GM21526 (cell line): ENCODE measurements at regions not wholly inside any gene's neighbourhood (a gene's known extent, or its start where the extent isn't known, plus 50 kb on each side); places are given as distances from the start of the nearest gene placed in this dataset.
"Not testable (repeated sequence)": the region's sequence is repeated elsewhere in the genome, so short reads cannot be mapped to it uniquely, and the experiment has no call there.

Experiments
- ATAC-seq: cut with Tn5 transposase; IDR thresholded peaks from one replicate; pipeline ENCODE4 v1.9.1; 2021; ENCODE audit warnings: moderate library complexity; ENCODE audit not compliant: unreplicated experiment, low FRiP score

DNA sequence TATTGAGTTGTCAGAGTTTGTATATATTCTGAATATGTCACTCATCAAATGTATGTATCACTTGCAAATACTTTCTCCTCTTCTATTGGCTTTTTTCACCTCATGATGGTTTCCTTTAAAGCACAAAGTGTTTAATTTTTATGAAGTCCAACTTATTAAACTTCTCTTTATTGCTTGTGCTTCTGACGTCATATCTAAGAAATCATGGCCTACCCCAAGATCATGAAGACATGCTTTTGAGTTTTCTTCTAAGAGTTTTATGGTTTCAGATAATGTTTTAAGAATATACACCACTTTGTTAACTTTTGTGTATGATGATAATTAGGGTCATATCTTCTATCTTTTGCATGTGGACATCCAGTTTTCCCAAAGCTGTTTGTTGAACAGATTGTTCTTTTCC, 417.2 kb upstream of the ATP10A start:
- no peak for ATAC-seq

GRCh38 chr15:26261966-26262365, 398.8 kb upstream of the ATP10A start:
- ATAC-seq, result no peak

DNA sequence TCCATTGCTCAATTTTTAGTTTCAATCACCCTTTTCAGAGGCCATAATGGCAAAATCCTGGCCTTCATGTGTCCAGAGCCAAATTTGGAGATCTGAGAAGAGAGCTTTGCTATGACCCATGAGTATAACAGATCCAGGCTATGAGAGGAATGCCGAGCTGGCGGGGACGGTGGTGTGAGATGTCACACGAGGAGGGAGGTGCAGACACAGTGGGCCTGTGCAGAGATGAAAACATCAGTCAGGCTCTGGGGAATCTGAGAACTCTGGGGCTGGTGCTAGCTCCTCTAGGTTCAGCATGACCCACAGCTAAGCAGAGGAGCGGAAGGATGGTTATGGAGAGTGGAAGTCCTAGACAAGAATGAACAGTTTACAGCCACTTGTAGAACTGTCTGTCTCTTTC, 398.3 kb upstream of the ATP10A start:
- ATAC-seq, result no peak

DNA sequence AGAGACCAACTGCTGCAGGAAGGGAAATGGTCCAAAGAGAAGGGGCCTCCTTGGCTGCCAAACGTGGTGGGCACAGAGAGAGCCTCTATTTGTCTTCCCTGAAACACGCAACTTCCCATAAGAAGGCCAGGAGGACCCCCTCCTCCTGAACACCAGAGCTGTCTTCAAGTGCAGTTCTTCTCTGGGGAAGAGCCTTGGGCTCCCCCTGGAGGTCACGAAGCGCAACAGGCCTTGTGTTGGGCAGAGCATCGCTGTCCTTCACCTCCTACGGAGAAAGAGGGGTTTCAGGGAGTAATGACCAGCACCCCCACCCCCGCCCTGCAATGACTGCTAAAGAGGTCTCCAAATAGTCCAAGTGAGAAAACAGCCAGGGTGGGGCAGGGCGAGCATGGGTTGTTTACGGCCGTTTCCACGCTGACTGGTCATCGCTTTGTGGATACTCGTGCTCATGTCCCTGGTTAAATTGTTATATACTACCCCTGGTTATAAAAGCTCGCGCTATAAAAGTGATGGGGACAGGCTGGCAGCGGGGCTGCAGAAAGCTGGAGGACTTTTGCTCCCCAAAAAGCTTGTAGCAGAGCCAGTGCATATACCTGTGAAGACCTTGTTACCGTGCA, 397.5 kb upstream of the ATP10A start:
- ATAC-seq, result no peak

DNA sequence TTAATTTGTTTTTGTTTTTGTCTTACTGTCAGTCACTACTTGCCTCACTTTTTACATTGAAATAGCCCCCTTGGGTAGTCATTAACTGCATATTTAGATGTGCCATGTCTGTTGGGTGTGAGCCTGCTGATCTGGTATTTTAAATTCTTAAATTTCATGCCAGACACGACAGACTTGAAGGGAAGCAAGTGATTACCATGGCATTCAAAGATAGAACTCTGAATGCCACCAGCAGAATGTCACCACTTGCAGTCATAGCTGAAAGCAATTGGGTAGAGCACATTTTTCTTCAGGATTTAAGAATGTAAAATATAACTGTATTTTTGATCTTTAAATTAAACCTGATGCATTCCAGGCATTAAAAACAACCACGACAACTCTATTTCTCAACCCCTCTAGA, 396.5 kb upstream of the ATP10A start:
- ATAC-seq, result no peak

GRCh38 chr15:26244782-26245181, 381.7 kb upstream of the ATP10A start:
- not testable (repeated sequence) for ATAC-seq

GRCh38 chr15:26243382-26243781, 380.3 kb upstream of the ATP10A start:
- ATAC-seq, result no peak

- no peak for ATAC-seq
These were observed 379.5 kb upstream of the ATP10A start for GRCh38 chr15:26242565-26243071.

- no peak for ATAC-seq
These were observed 372.7 kb upstream of the ATP10A start for GRCh38 chr15:26235864-26236263.

DNA sequence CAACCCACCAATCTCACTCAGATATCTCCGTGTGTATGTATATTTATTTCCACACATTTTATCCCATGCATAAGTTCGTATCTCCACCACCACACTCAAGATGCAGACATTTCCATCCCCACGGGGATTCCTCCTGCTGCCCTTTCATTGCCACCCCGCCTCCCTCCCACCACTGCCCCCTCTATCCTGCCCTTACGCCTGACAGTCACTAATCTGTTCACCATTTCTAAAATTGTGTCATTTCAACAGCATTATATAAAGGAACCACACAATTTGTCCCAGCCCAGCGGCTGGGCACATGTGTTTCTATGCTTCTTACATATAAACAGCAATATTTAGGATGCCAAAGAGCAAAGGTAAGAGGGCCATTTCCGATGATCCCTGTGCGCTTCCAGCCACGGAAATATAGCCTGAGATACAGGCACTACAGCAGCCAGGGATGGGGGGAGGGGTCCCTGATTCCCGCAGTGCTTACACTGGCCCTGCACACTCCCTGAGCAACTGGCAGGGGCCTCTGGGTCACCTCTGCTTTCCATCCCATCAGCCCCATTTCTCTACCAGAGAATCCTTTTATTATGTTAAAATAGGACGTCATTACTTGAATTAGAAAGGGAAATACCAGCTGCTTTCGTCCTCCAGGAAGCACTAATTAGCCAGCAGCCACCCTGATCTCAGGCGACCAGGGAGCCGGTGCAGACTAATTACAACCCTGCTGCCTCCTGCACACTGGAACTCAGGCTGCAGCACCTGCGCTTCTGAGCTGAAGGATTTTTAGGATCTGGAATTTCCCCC, 372.0 kb upstream of the ATP10A start:
- no peak for ATAC-seq

GRCh38 chr15:26232691-26233090, 369.6 kb upstream of the ATP10A start:
- no peak for ATAC-seq

DNA sequence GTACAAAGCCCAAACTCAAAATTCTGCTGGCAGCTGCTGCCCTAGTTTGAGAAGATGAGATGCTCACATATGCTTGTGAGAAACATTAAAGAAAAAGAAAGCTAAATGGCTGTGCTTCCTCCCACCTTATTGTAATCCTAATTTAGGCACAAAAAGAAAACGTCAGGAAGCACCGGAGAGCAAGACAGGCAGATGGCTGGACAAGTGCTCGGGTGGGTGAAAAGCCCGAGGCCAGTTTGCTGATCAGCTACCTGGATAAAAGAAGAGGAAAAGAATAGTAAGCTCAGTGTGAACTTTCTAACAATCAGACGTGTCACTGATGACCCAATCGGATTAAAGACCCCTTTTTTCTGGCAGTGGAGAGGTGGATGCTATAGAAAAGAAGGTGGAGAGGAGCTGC, 368.0 kb upstream of the ATP10A start:
- no peak for ATAC-seq

GRCh38 chr15:26224266-26224665, 361.1 kb upstream of the ATP10A start:
- no peak for ATAC-seq

DNA sequence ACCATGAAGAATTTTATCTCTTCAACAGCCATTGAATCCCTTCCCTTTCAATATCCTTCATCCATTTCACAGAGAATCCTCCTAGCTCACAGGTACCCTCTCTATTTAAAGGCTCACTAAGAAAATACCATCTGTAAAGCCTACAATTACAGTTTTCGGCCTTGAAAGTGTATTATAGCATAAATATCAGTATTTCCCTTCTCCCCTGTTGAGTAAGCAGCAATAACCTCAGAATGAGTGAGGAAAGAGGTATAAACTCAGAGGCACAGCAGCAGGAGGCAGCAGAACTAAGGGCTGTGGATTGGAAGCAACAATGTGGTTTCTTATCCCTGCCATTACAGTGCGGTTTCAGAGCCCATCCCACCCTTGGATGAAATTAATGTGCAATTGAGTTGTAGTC, 360.6 kb upstream of the ATP10A start:
- no peak for ATAC-seq

DNA sequence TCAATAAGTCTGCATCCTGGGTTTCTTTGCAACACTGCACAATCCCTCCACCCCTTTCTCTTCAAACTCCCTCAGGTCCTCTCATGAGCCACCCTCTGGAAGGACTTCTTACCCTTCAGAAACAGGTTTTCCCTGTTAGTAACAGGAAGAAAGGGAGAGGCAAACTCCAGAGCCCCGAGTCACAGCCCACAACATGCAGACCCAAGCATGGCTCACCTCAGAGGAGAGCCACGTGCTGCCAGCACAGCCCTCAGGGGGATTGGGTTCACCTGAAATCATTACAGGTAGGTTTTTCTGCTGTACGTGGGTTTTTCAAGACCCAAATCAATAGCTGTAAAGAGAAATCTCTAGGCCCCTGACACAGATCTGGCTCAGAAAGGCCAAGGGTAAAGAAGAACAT, 359.7 kb upstream of the ATP10A start:
- no peak for ATAC-seq

DNA sequence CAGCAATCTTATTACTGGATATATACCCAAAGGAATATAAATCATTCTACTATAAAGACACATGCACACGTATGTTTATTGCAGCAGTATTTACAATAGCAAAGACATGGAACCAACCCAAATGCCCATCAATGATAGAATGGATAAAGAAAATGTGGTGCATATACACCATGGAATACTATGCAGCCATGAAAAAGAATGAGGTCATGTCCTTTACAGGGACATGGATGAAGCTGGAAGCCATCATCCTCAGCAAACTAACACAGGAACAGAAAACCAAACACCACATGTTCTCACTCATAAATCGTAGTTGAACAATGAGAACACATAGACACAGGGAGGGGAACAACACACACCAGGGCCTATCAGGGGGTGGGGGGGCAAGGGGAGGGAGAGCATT, 353.9 kb upstream of the ATP10A start:
- ATAC-seq, result not testable (repeated sequence)

- no peak for ATAC-seq
These were observed 351.2 kb upstream of the ATP10A start for GRCh38 chr15:26214290-26214689.

- no peak for ATAC-seq
These were observed 350.3 kb upstream of the ATP10A start for GRCh38 chr15:26213427-26213826.

GRCh38 chr15:26212109-26212508, 349.0 kb upstream of the ATP10A start:
- ATAC-seq, result no peak

DNA sequence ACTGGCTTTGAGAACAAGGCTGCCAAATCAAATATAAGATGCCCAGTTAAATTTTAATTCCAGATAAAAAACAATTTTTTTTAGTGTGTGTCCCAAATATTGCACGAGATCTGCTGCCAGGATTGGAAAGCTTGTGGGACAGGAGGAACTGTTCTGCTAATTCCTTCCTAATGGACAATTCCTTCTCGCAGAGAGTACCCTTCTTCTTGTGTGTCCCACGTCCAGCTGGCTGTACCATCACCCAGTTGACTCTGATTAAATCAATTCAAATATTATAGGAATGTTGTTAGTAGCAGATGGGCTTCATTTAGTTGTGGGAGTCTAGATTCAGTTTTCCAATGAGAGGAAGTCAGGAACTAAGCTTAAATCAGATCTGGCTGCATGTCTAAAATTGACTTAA, 347.9 kb upstream of the ATP10A start:
- no peak for ATAC-seq

- ATAC-seq, result no peak
These were observed 338.2 kb upstream of the ATP10A start for GRCh38 chr15:26201177-26201858.

DNA sequence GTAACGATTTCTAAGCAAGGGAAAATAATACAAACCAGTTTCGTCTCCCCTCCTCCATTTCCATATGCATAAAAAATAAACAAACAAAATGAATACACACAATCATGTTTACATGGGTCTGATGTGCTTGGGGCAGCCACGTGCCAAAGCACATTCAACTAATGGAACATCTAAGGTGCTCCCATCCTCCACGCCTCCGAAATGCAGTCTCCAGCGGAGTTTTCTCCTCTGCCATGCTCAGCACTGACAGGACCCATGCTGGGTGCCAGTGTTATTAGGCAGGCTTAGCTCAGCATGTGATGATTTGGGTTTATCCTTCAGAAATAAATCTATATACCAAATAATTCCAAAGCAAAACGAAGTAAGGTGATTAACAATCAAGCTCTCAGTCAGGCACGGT, 337.3 kb upstream of the ATP10A start:
- no peak for ATAC-seq
